ENCODE measurements at regions not wholly inside any gene's neighbourhood (a gene's known extent, or its start where the extent isn't known, plus 50 kb on each side); places are given as distances from the start of the nearest gene placed in this dataset.

GRCh38 chr11:29159552-29160465 is 857.0 kb downstream of the KCNA4 start:
- Histone ChIP-seq H3K4me3 (ENCODE audit: low read depth in 2 of 2, low read length in 1 of 2) (no peak overlapping the region), H3K27ac (ENCODE audit: low read depth in 2 of 2, low read length in 1 of 2) (no peak overlapping the region), H3K9ac (peak overlapping the region; percentile 12; the same call in 1 of the 2 replicates), H4K20me1 (ENCODE audit: insufficient read depth) (no peaks in the 10 kb centered on the region), H3K9me2 (no peaks in the 10 kb centered on the region), H3K36me3 (replicated peaks in 1 of 2; ENCODE audit: control insufficient read depth in 1 of 2, insufficient read depth in 2 of 2, low read length in 1 of 2) (peaks cover 0 to 7% of the 10 kb centered on the region in 2 experiments), H3F3A (replicated peaks; ENCODE audit: insufficient read depth) (peaks cover 10% of the 10 kb centered on the region), H3K79me2 (ENCODE audit: insufficient read depth) (no peaks in the 10 kb centered on the region), H3K27me3 (ENCODE audit: insufficient read depth) (no peaks in the 10 kb centered on the region), H3K4me2 (peak overlapping the region; percentile 15; the same call in 1 of the 2 replicates), H3K4me1 (ENCODE audit: control insufficient read depth in 1 of 2, insufficient read depth in 2 of 2, low read depth in 1 of 2, low read length in 1 of 2) (peaks cover 0 to 43% of the 10 kb centered on the region in 2 experiments; a peak in 1 of 4 replicates), H2AFZ (ENCODE audit: low read depth) (peak overlapping the region; percentile 56), H3K9me3 (peaks cover 8% of the 10 kb centered on the region; the same call in 1 of the 2 replicates)
- DNase-seq: peak; percentile 10
- TF ChIP-seq CTCF (IDR thresholded peaks at IDR 0.05) (peak; percentile 78), SMC3 (IDR thresholded peaks at IDR 0.05; ENCODE audit: low read depth, low read length) (peak; percentile 80), RAD21 (IDR thresholded peaks at IDR 0.05; ENCODE audit: low read length) (peak; percentile 77), MXI1 (IDR thresholded peaks at IDR 0.05; ENCODE audit: low read depth, low read length) (no peak)
- ChIA-PET POLR2A (no interaction called here), CTCF (interaction anchor here (0.6 to 1.3 kb wide), 10 partner anchors 10 to 1465 kb away, joined by 3 to 9 read pairs (median 4); no protein-coding TSS in a partner anchor)
- WGBS (ENCODE audit: low lambda C conversion rate): 45% methylated on average over 6 of the region's 6 CpGs

- Histone ChIP-seq H3K4me1 (ENCODE audit: control insufficient read depth in 1 of 2, insufficient read depth in 2 of 2, low read depth in 1 of 2, low read length in 1 of 2) (peaks cover 0 to 5% of the 10 kb centered on the region in 2 experiments; a peak in 1 of 4 replicates), H4K20me1 (ENCODE audit: insufficient read depth) (no peaks in the 10 kb centered on the region), H3K36me3 (replicated peaks in 1 of 2; ENCODE audit: control insufficient read depth in 1 of 2, insufficient read depth in 2 of 2, low read length in 1 of 2) (peaks cover 0 to 7% of the 10 kb centered on the region in 2 experiments), H3K9ac (no peak overlapping the region), H3K9me3 (peaks cover 21% of the 10 kb centered on the region), H3F3A (replicated peaks; ENCODE audit: insufficient read depth) (peaks cover 4% of the 10 kb centered on the region), H2AFZ (ENCODE audit: low read depth) (no peak overlapping the region), H3K27me3 (ENCODE audit: insufficient read depth) (no peaks in the 10 kb centered on the region), H3K9me2 (no peaks in the 10 kb centered on the region), H3K4me2 (no peak overlapping the region), H3K27ac (ENCODE audit: low read depth in 2 of 2, low read length in 1 of 2) (no peak overlapping the region), H3K4me3 (ENCODE audit: low read depth in 2 of 2, low read length in 1 of 2) (no peak overlapping the region), H3K79me2 (ENCODE audit: insufficient read depth) (no peaks in the 10 kb centered on the region)
- POLR2A ChIA-PET: no interaction called here
- no peak for TF ChIP-seq MXI1 (IDR thresholded peaks at IDR 0.05; ENCODE audit: low read depth, low read length)
- TF ChIP-seq IRF3 (IDR thresholded peaks at IDR 0.05; ENCODE audit: low read depth, low read length): no peak
- TF ChIP-seq SIN3A (IDR thresholded peaks at IDR 0.05; ENCODE audit: borderline replicate concordance, low read depth, low read length): no peak
- TF ChIP-seq RFX5 (IDR thresholded peaks at IDR 0.05; ENCODE audit: low read length): no peak
- TF ChIP-seq PBX3 (IDR thresholded peaks at IDR 0.05): no peak
- no peak for TF ChIP-seq YY1 (IDR thresholded peaks at IDR 0.05; ENCODE audit: low read depth)
- no peak for TF ChIP-seq FOXJ3 (CRISPR knock-in tag; IDR thresholded peaks at IDR 0.05)
- TF ChIP-seq CTCF (IDR thresholded peaks at IDR 0.05): no peak
- no peak for TF ChIP-seq GABPA (IDR thresholded peaks at IDR 0.05; ENCODE audit: low read depth)
- no peak for TF ChIP-seq POLR2AphosphoS5 (IDR thresholded peaks at IDR 0.05; ENCODE audit: low read depth, low read length)
- no peak for TF ChIP-seq ZBTB33 (IDR thresholded peaks at IDR 0.05; ENCODE audit: borderline replicate concordance, low read depth)
- no peak for TF ChIP-seq NRF1 (IDR thresholded peaks at IDR 0.05; ENCODE audit: low read depth, low read length)
- no peak for TF ChIP-seq ELF1 (IDR thresholded peaks at IDR 0.05)
- TF ChIP-seq RAD21 (IDR thresholded peaks at IDR 0.05; ENCODE audit: low read length): no peak
- no peak for TF ChIP-seq EZH2phosphoT487 (IDR thresholded peaks at IDR 0.05; ENCODE audit: borderline replicate concordance, low read depth)
- no peak for TF ChIP-seq FOXM1 (IDR thresholded peaks at IDR 0.05; ENCODE audit: low read depth)
- no peak for DNase-seq
- WGBS (ENCODE audit: low lambda C conversion rate): 60% methylated on average over 1 of the region's 1 CpG
- CTCF ChIA-PET: interaction anchor here (0.6 kb wide), 1 partner anchor 15 kb away, joined by 3 read pairs; no protein-coding TSS in a partner anchor
Observed at GRCh38 chr11:29153078-29153477, 863.8 kb downstream of the KCNA4 start.
